ENCODE measurements at regions not wholly inside any gene's neighbourhood (a gene's known extent, or its start where the extent isn't known, plus 50 kb on each side); places are given as distances from the start of the nearest gene placed in this dataset.

- TF ChIP-seq CTCF (IDR thresholded peaks at IDR 0.05) (no peak), EP300 (IDR thresholded peaks at IDR 0.05) (no peak), POLR2AphosphoS5 (IDR thresholded peaks at IDR 0.05) (no peak)
Measured at GRCh38 chr4:65083076-65083475, 587.2 kb downstream of the EPHA5 start.
